Duodenal mucosa (tissue), 2 donors: ENCODE measurements at regions not wholly inside any gene's neighbourhood (a gene's known extent, or its start where the extent isn't known, plus 50 kb on each side); places are given as distances from the start of the nearest gene placed in this dataset.

ENCODE experiments used
- H3K27ac ChIP-seq: one replicate; pipeline ENCODE4 v1.7.0; 2013; ENCODE audit warnings: low read depth, low read length
- H3K27me3 ChIP-seq, 2 donors: one replicate each; pipeline ENCODE4 v1.7.0; 2013; ENCODE audit warnings: low read length in 2 of 2, control low read depth in 1 of 2; ENCODE audit not compliant: insufficient read depth in 2 of 2, control insufficient read depth in 1 of 2
- H3K36me3 ChIP-seq, 2 donors: one replicate each; pipeline ENCODE4 v1.7.0; 2013; ENCODE audit warnings: low read length in 2 of 2, control low read depth in 1 of 2; ENCODE audit not compliant: insufficient read depth in 2 of 2, control insufficient read depth in 1 of 2
- H3K4me1 ChIP-seq, 2 donors: one replicate each; pipeline ENCODE4 v1.7.0; 2013; ENCODE audit warnings: low read length in 2 of 2, control low read depth in 1 of 2; ENCODE audit not compliant: insufficient read depth in 2 of 2, control insufficient read depth in 1 of 2
- H3K4me3 ChIP-seq, 2 donors: one replicate each; pipeline ENCODE4 v1.7.0; 2013; ENCODE audit warnings: low read length in 2 of 2, low read depth in 1 of 2
- H3K9ac ChIP-seq, 2 donors: one replicate each; pipeline ENCODE4 v1.7.0; 2013; ENCODE audit warnings: low read length in 2 of 2, low read depth in 1 of 2
- H3K9me3 ChIP-seq, 2 donors: one replicate each; pipeline ENCODE4 v1.7.0; 2013; ENCODE audit warnings: low read length in 2 of 2, control low read depth in 1 of 2; ENCODE audit not compliant: control insufficient read depth in 1 of 2

DNA sequence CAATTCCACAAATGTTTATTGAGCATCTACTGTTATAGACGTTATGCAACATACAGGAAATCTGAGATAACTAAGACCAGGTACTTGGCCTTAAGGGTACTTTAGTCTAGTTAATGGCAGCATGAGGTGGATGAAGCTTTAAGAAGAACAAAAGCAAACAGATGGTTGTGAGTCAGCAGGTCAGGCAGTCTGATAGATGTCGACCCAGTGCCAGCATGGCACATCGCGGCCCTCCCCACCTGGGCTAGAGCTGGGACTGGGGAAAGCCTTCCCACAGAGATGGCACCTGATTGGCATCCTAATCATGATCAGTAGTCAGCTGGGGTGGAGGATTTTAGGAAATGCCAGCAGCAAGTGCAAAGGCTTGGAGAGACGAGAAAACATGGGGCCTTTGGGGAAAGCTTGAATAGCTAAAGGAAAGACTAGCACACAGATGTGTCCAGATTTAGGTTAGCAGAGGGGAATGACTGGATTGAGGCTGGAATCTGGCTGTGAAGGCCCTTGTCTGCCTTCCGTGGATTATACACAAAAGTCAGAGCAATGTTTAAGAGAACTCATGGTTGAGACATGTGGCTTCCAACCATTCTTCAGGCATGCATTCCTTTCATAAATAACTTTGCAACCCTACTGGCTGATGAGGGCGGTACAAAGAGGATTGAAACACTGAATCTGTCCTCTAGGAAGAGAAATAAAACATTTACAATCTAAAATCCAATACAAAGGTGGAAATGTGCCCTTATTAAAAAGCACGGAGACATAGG, 395.4 kb upstream of the WWC1 start:
- Histone ChIP-seq H3K9me3 (no peaks in the 10 kb centered on the region), H3K9ac (no peak overlapping the region), H3K27me3 (no peaks in the 10 kb centered on the region), H3K27ac (no peak overlapping the region), H3K36me3 (no peaks in the 10 kb centered on the region), H3K4me3 (no peak overlapping the region), H3K4me1 (no peaks in the 10 kb centered on the region)

DNA sequence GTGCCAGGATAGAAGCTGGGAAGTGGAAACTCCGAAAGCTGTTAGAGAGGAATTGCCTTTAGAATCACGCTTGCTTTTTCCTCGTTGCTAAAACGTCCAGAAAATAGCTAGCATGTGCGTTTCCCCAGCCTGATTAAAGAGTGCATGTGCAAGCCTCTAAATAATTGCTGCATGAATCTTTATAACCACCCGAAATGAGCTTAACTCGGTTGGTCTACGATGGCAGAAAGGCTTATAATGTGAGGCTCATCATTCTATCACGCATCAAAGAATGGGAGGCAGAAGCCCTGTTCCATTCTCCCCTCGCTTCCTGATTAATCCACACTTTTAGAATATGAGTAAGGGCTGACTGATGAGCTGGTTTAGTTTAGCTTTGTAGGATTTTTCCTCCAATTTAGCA, 394.6 kb upstream of the WWC1 start:
- Histone ChIP-seq H3K4me3 (no peak overlapping the region), H3K36me3 (no peaks in the 10 kb centered on the region), H3K27ac (no peak overlapping the region), H3K9ac (no peak overlapping the region), H3K9me3 (no peaks in the 10 kb centered on the region), H3K4me1 (no peaks in the 10 kb centered on the region), H3K27me3 (no peaks in the 10 kb centered on the region)

DNA sequence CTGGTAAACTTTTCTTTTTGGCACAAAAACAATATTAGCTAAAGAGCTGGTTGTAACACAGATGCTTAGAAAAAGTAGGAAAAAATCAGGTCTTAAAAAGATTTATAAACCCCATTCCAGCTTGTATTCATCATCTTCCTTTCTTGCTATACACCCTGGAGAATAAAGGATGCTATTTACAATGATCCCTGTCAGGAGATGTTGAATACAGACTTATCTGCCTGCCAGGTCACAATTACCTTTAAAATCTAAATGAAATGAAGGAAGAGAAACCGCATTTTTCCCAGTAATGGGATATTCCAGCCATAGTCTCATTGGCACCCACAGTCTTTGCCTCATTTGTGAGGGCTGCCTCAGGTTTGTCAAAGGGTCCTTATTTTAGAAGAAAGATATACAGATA, 394.1 kb upstream of the WWC1 start:
- H3K27ac ChIP-seq, result no peak overlapping the region
- H3K9ac ChIP-seq, result no peak overlapping the region
- no peak overlapping the region for H3K4me3 ChIP-seq
- H3K27me3 ChIP-seq, result peaks cover 0 to 3% of the 10 kb centered on the region in 2 donors
- no peaks in the 10 kb centered on the region for H3K4me1 ChIP-seq
- no peaks in the 10 kb centered on the region for H3K9me3 ChIP-seq
- no peaks in the 10 kb centered on the region for H3K36me3 ChIP-seq

DNA sequence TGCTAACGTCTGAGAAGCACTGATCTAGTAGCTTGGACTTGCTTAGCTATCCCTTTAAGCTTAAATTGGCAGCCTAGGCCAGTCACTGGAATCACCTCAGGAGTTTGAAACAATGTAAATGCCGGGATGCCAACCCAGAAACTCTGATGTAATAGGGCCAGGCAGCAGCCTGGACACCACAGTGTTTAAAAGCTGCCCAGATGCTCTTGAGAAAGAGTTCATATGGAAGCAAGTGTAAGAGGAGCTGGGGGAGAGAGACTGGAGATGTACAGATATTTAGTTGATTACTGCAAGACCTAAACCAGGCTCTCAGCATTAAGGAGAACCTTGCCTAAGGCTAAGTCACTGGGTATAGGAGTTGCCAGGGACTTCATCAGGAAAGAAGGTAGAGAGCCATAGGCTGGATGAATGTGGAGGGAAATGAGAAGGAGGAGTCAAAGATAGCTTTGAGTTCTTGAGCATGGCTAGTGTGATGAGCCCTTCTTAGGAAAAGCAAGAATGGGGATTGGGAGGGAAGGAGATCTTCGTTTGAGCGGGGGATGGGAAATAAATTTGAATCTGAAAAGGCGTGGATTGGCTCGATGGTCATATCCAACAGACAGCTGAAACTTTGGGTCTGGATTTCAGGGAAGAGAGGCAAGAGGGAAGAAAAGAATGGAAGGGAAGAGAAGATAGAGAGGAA, 392.9 kb upstream of the WWC1 start:
- no peaks in the 10 kb centered on the region for H3K9me3 ChIP-seq
- no peak overlapping the region for H3K27ac ChIP-seq
- no peak overlapping the region for H3K9ac ChIP-seq
- H3K4me3 ChIP-seq, result no peak overlapping the region
- no peaks in the 10 kb centered on the region for H3K4me1 ChIP-seq
- no peaks in the 10 kb centered on the region for H3K36me3 ChIP-seq
- H3K27me3 ChIP-seq, result peaks cover 0 to 3% of the 10 kb centered on the region in 2 donors

DNA sequence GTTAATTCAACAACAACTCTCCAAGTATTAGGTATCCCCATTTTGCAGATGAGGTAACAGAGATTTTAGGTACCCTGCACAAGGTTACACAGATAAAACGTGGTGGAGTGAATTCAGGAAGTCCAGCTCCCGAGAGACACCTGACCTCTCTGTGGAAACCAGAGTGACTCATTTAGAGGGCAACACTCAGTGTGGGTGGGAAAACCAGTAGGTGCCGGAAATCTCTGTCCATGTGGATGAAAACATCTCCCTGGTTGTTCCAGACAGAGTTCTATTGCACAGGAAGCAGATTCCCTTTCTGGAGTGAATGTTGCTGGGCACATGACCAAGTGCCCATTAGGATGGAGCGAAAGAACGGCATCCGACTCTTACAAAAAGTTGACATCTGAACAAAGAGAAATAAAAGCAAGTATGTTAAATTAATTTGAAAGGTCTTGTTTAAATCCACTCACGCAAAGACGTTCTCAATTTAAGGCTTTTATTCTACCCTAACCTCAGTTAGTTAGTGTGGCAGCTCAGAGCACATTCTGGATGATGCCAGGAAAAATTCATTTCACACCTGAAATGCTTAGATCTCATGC, 391.9 kb upstream of the WWC1 start:
- H3K9ac ChIP-seq, result no peak overlapping the region
- no peaks in the 10 kb centered on the region for H3K9me3 ChIP-seq
- H3K36me3 ChIP-seq, result no peaks in the 10 kb centered on the region
- no peaks in the 10 kb centered on the region for H3K4me1 ChIP-seq
- H3K4me3 ChIP-seq, result no peak overlapping the region
- H3K27me3 ChIP-seq, result peaks cover 0 to 3% of the 10 kb centered on the region in 2 donors
- no peak overlapping the region for H3K27ac ChIP-seq

DNA sequence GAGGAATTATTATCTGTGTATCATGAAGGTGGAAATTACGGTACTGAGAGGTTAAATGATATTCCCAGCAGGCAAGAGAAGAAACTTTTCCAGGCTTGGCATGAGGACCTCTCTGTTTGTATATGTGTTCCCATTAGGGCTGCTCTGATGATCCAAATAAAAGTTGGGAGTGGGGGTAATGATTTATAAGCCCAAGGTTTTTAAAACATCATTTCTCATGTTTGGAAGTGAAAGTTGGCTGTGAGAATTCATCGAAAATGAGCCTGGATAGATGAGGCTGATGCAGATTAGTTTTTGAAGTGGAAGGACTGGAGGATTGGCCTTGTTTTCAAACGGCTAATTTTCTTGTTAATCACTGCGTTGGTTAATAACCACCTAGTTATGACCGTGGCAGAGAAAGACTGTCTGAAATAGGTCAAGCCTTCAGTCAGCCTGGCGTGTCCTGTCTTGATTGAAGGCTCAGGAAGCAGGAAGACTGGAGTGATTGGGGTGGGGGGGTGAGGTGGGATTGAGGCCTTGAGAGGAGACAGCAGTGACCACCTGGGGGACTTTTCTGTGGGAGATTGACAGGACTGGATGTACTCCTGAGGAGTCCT, 391.0 kb upstream of the WWC1 start:
- H3K9me3 ChIP-seq, result no peaks in the 10 kb centered on the region
- H3K9ac ChIP-seq, result no peak overlapping the region
- no peak overlapping the region for H3K4me3 ChIP-seq
- no peak overlapping the region for H3K27ac ChIP-seq
- H3K36me3 ChIP-seq, result no peaks in the 10 kb centered on the region
- peaks cover 0 to 3% of the 10 kb centered on the region in 2 donors for H3K27me3 ChIP-seq
- H3K4me1 ChIP-seq, result no peaks in the 10 kb centered on the region

DNA sequence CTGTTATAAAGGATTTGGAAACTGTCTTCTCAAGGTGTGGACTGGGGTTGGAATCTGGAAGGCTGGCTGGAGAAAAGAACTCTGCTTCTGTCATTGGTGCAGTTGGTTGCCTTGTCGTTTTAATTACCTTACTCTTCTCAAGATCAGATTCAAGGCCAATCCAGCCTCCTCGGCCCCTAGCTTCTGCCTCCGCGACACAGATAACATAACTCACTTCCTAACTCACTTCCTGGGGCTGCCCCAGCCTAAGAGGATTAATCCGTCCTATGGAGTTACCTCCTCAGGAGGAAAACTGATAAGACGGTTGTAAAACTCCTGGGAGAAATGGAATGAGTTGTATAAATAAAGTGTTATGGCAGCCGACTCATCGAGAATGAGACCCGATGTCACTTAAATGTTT, 389.1 kb upstream of the WWC1 start:
- peaks cover 0 to 3% of the 10 kb centered on the region in 2 donors for H3K27me3 ChIP-seq
- no peaks in the 10 kb centered on the region for H3K36me3 ChIP-seq
- H3K9ac ChIP-seq, result no peak overlapping the region
- H3K27ac ChIP-seq, result no peak overlapping the region
- no peaks in the 10 kb centered on the region for H3K4me1 ChIP-seq
- no peak overlapping the region for H3K4me3 ChIP-seq
- no peaks in the 10 kb centered on the region for H3K9me3 ChIP-seq

DNA sequence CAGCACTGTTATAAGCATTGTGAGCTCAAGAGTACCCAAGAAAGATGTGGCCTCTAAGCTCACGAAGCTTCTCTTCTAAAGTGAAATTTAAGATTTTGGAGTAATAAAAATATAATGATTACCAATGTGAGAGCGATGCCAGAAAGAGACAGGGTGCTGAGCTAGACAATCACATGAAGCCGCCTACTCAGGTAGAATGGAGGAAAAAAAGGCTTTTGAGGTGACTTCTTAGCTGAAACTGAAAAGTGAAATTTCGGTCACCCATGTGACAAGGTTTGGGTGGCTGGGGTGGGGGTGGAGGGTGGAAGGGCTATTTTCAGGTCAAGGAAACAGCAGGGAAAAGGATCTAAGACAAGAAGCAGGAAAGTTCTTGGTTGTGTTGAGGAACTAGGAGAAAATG, 388.2 kb upstream of the WWC1 start:
- Histone ChIP-seq H3K27ac (no peak overlapping the region), H3K4me3 (no peak overlapping the region), H3K9ac (no peak overlapping the region), H3K4me1 (no peaks in the 10 kb centered on the region), H3K27me3 (peaks cover 0 to 3% of the 10 kb centered on the region in 2 donors), H3K9me3 (no peaks in the 10 kb centered on the region), H3K36me3 (no peaks in the 10 kb centered on the region)

DNA sequence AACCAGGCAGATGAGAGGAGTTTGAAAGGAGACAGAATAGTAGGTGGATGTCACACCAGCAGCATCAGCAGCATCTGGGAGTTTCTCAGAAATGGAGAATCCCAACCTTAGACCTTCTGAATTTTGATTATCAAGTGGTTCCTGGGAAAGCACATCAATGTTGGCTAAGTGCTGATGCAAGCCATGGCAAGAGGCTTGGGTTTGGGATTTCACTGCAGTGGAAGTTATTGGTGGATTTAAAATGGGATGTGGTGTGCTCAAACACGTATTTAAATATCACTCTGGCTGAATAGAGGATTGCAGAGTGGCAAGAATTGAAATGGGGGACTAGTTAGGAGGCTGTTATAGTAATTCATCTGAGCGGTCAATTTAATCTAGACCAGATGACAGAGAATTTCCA, 387.8 kb upstream of the WWC1 start:
- Histone ChIP-seq H3K4me3 (no peak overlapping the region), H3K36me3 (no peaks in the 10 kb centered on the region), H3K27ac (no peak overlapping the region), H3K9ac (no peak overlapping the region), H3K4me1 (no peaks in the 10 kb centered on the region), H3K27me3 (peaks cover 0 to 3% of the 10 kb centered on the region in 2 donors), H3K9me3 (no peaks in the 10 kb centered on the region)
